GM12891 (cell line): ENCODE measurements at regions not wholly inside any gene's neighbourhood (a gene's known extent, or its start where the extent isn't known, plus 50 kb on each side); places are given as distances from the start of the nearest gene placed in this dataset.

Source experiments
- PAX5 ChIP-seq: IDR thresholded peaks from 2 replicates; pipeline ENCODE4 v1.6.1; 2011; ENCODE audit warnings: low read length, moderate library complexity, mild to moderate bottlenecking; ENCODE audit not compliant: insufficient read depth, severe bottlenecking
- POLR2A ChIP-seq: IDR thresholded peaks from 2 replicates; pipeline ENCODE4 v1.6.1; 2011; ENCODE audit warnings: low read depth, low read length, control low read depth
- POLR2AphosphoS5 ChIP-seq: IDR thresholded peaks from 2 replicates; pipeline ENCODE4 v1.6.1; 2011; ENCODE audit warnings: low read depth, low read length, control low read depth
- POU2F2 ChIP-seq: IDR thresholded peaks from 2 replicates; pipeline ENCODE4 v1.6.1; 2011; ENCODE audit warnings: low read depth, mild to moderate bottlenecking, control low read depth, low read length, moderate library complexity
- SPI1 ChIP-seq: IDR thresholded peaks from 2 replicates; pipeline ENCODE4 v1.6.1; 2011; ENCODE audit warnings: low read depth, low read length, control low read depth
- TAF1 ChIP-seq: IDR thresholded peaks from 2 replicates; pipeline ENCODE4 v1.6.1; 2011; ENCODE audit warnings: low read depth, low read length, control low read depth

DNA sequence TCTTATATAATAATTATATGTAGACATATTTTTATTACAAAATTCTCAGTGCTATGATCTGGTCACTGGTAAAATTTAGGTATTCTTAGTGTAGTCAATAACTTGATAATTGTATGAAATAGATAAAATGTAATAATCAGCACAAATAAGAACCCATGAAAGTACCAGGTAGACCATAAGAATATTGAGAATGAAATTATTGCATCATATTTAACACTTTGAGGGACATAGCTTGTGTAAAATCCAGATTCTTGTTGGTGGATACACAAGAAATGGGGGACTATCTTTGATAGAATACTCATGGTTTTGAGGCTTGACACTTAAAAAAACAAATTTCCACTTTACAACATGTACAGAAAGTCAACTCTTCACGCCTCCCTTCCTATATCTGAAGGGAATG, 898.8 kb upstream of the DDX18 start:
- TF ChIP-seq POLR2AphosphoS5 (no peak), POLR2A (no peak), TAF1 (no peak), PAX5 (no peak), POU2F2 (no peak), SPI1 (no peak)
